DOHH2 (cell line): ENCODE measurements at regions not wholly inside any gene's neighbourhood (a gene's known extent, or its start where the extent isn't known, plus 50 kb on each side); places are given as distances from the start of the nearest gene placed in this dataset.

Experiments used
- H3F3A ChIP-seq: fragments of 200-600 bp; sonication (generic), shearing (Covaris generic); 2 replicates; pipeline ENCODE4 v1.6.0; 2016; ENCODE audit warnings: antibody characterized with exemption, mild to moderate bottlenecking; ENCODE audit not compliant: control insufficient read depth, insufficient read depth
- H3K27ac ChIP-seq: fragments of 200-600 bp; sonication (generic); 2 replicates; pipeline ENCODE4 v1.5.1; 2014; ENCODE audit warnings: low read depth, mild to moderate bottlenecking, low read length, moderate library complexity
- H3K27me3 ChIP-seq: fragments of 200-600 bp; sonication (generic); 2 replicates; pipeline ENCODE4 v1.6.1; 2014; ENCODE audit warnings: mild to moderate bottlenecking, low read length, mixed read lengths; ENCODE audit not compliant: control insufficient read depth
- H3K36me3 ChIP-seq: fragments of 200-600 bp; sonication (generic); 2 replicates; pipeline ENCODE4 v1.6.1; 2014; ENCODE audit warnings: mild to moderate bottlenecking, low read length, moderate library complexity, mixed read lengths; ENCODE audit not compliant: control insufficient read depth
- H3K4me1 ChIP-seq: fragments of 200-600 bp; sonication (generic); 2 replicates; pipeline ENCODE4 v1.6.1; 2014; ENCODE audit warnings: mild to moderate bottlenecking, low read length, mixed read lengths; ENCODE audit not compliant: control insufficient read depth
- H3K4me2 ChIP-seq: fragments of 200-600 bp; sonication (generic); 2 replicates; pipeline ENCODE4 v1.6.0; 2014; ENCODE audit warnings: mild to moderate bottlenecking, low read length, moderate library complexity
- H3K4me3 ChIP-seq: fragments of 200-600 bp; sonication (generic); 2 replicates; pipeline ENCODE4 v1.5.1; 2014; ENCODE audit warnings: mild to moderate bottlenecking, low read length, mixed read lengths
- H3K79me2 ChIP-seq: fragments of 200-600 bp; sonication (generic); 2 replicates; pipeline ENCODE4 v1.6.1; 2014; ENCODE audit warnings: mild to moderate bottlenecking, low read length, mixed read lengths; ENCODE audit not compliant: control insufficient read depth
- H3K9me2 ChIP-seq: fragments of 200-600 bp; sonication (generic); replicated peaks from 2 replicates; pipeline ENCODE4 v1.6.1; 2014; ENCODE audit warnings: mild to moderate bottlenecking, low read length, mixed read lengths; ENCODE audit not compliant: control insufficient read depth
- H3K9me3 ChIP-seq: fragments of 200-600 bp; sonication (generic); 2 replicates; pipeline ENCODE4 v1.6.1; 2014; ENCODE audit warnings: antibody characterized with exemption, low read length, mixed read lengths; ENCODE audit not compliant: control insufficient read depth, insufficient read depth
- H4K20me1 ChIP-seq: fragments of 200-600 bp; sonication (generic); 2 replicates; pipeline ENCODE4 v1.6.0; 2014; ENCODE audit warnings: low read depth, mild to moderate bottlenecking, antibody characterized with exemption, low read length, moderate library complexity; ENCODE audit not compliant: control insufficient read depth, insufficient read depth
- CTCF ChIP-seq: fragments of 200-600 bp; sonication (generic); IDR thresholded peaks from one replicate; pipeline ENCODE4 v1.5.1; 2014; ENCODE audit warnings: antibody characterized with exemption, mild to moderate bottlenecking, low read depth, low read length; ENCODE audit not compliant: poor library complexity, severe bottlenecking
- EZH2phosphoT487 ChIP-seq: fragments of 200-600 bp; sonication (generic); IDR thresholded peaks from 2 replicates; pipeline ENCODE4 v1.6.1; 2017; ENCODE audit warnings: borderline replicate concordance, mild to moderate bottlenecking, antibody characterized with exemption, low read length, moderate library complexity, mixed read lengths

- no peaks in the 10 kb centered on the region for H3K27me3 ChIP-seq
- no peaks in the 10 kb centered on the region for H4K20me1 ChIP-seq
- no peaks in the 10 kb centered on the region for H3K79me2 ChIP-seq
- TF ChIP-seq EZH2phosphoT487 (no peak), CTCF (no peak)
- H3K4me3 ChIP-seq = no peak overlapping the region
- H3K9me2 ChIP-seq = no peaks in the 10 kb centered on the region
- H3F3A ChIP-seq = no peaks in the 10 kb centered on the region
- H3K9me3 ChIP-seq = no peaks in the 10 kb centered on the region
- H3K36me3 ChIP-seq = no peaks in the 10 kb centered on the region
- H3K4me1 ChIP-seq = no peaks in the 10 kb centered on the region
- H3K27ac ChIP-seq = no peak overlapping the region
- H3K4me2 ChIP-seq = no peak overlapping the region
Observed at GRCh38 chr6:92719773-92720172, 699.6 kb downstream of the EPHA7 start.

GRCh38 chr6:92716638-92717037 lies 702.7 kb downstream of the EPHA7 start:
- Histone ChIP-seq H3K9me3 (no peaks in the 10 kb centered on the region), H3K27me3 (no peaks in the 10 kb centered on the region), H3K36me3 (no peaks in the 10 kb centered on the region), H3K4me3 (no peak overlapping the region), H3K27ac (no peak overlapping the region), H3K79me2 (no peaks in the 10 kb centered on the region), H4K20me1 (no peaks in the 10 kb centered on the region), H3K4me2 (no peak overlapping the region), H3K9me2 (no peaks in the 10 kb centered on the region), H3F3A (no peaks in the 10 kb centered on the region), H3K4me1 (no peaks in the 10 kb centered on the region)
- no peak for TF ChIP-seq CTCF
- TF ChIP-seq EZH2phosphoT487 = no peak

GRCh38 chr6:92715991-92716390 lies 703.4 kb downstream of the EPHA7 start:
- no peaks in the 10 kb centered on the region for H4K20me1 ChIP-seq
- no peak overlapping the region for H3K27ac ChIP-seq
- H3K79me2 ChIP-seq = no peaks in the 10 kb centered on the region
- H3K9me2 ChIP-seq = no peaks in the 10 kb centered on the region
- H3K4me1 ChIP-seq = no peaks in the 10 kb centered on the region
- H3K9me3 ChIP-seq = no peaks in the 10 kb centered on the region
- no peak overlapping the region for H3K4me2 ChIP-seq
- TF ChIP-seq CTCF (no peak), EZH2phosphoT487 (no peak)
- no peak overlapping the region for H3K4me3 ChIP-seq
- H3F3A ChIP-seq = no peaks in the 10 kb centered on the region
- H3K36me3 ChIP-seq = no peaks in the 10 kb centered on the region
- H3K27me3 ChIP-seq = no peaks in the 10 kb centered on the region

GRCh38 chr6:92714346-92714745 lies 705.0 kb downstream of the EPHA7 start:
- no peak overlapping the region for H3K4me3 ChIP-seq
- H3K9me2 ChIP-seq = no peaks in the 10 kb centered on the region
- H3K4me2 ChIP-seq = no peak overlapping the region
- H3K27ac ChIP-seq = no peak overlapping the region
- TF ChIP-seq EZH2phosphoT487 = no peak
- no peak for TF ChIP-seq CTCF
- H3K36me3 ChIP-seq = no peaks in the 10 kb centered on the region
- no peaks in the 10 kb centered on the region for H3K27me3 ChIP-seq
- H4K20me1 ChIP-seq = no peaks in the 10 kb centered on the region
- no peaks in the 10 kb centered on the region for H3F3A ChIP-seq
- no peaks in the 10 kb centered on the region for H3K9me3 ChIP-seq
- no peaks in the 10 kb centered on the region for H3K4me1 ChIP-seq
- no peaks in the 10 kb centered on the region for H3K79me2 ChIP-seq
